HS-27A (cell line): ENCODE measurements at regions not wholly inside any gene's neighbourhood (a gene's known extent, or its start where the extent isn't known, plus 50 kb on each side); places are given as distances from the start of the nearest gene placed in this dataset.

Experiments
- DNase-seq: peaks from one replicate; pipeline ENCODE4 v3.0.0-alpha.2; 2012; ENCODE audit warnings: low read depth, missing footprints

- DNase-seq: no peak
Measured at GRCh38 chr9:108185613-108186012, 670.2 kb downstream of the ACTL7B start.

GRCh38 chr9:108184941-108185340, 670.8 kb downstream of the ACTL7B start:
- DNase-seq: no peak

- no peak for DNase-seq
Measured at GRCh38 chr9:108184009-108184408, 671.8 kb downstream of the ACTL7B start.

- DNase-seq: no peak
Measured at GRCh38 chr9:108182950-108183381, 672.8 kb downstream of the ACTL7B start.

GRCh38 chr9:108182270-108182669, 673.5 kb downstream of the ACTL7B start:
- no peak for DNase-seq

GRCh38 chr9:108181441-108181840, 674.3 kb downstream of the ACTL7B start:
- no peak for DNase-seq

GRCh38 chr9:108180541-108180940, 675.2 kb downstream of the ACTL7B start:
- no peak for DNase-seq

- no peak for DNase-seq
Measured at GRCh38 chr9:108178318-108178717, 677.5 kb downstream of the ACTL7B start.

- DNase-seq: no peak
Measured at GRCh38 chr9:108168236-108168850, 678.8 kb upstream of the KLF4 start.

- DNase-seq: no peak
Measured at GRCh38 chr9:108167136-108167900, 677.7 kb upstream of the KLF4 start.

GRCh38 chr9:108166519-108166918, 677.0 kb upstream of the KLF4 start:
- DNase-seq: no peak

GRCh38 chr9:108163321-108164005, 673.9 kb upstream of the KLF4 start:
- no peak for DNase-seq

GRCh38 chr9:108162664-108163063, 673.1 kb upstream of the KLF4 start:
- peak; percentile 48 for DNase-seq

GRCh38 chr9:108161503-108161902, 671.9 kb upstream of the KLF4 start:
- no peak for DNase-seq

GRCh38 chr9:108160706-108161355, 671.3 kb upstream of the KLF4 start:
- DNase-seq: no peak

GRCh38 chr9:108160039-108160438, 670.5 kb upstream of the KLF4 start:
- DNase-seq: no peak

GRCh38 chr9:108158236-108158995, 668.8 kb upstream of the KLF4 start:
- DNase-seq: no peak

GRCh38 chr9:108156270-108156998, 666.9 kb upstream of the KLF4 start:
- peak; percentile 49 for DNase-seq

- DNase-seq: no peak
Measured at GRCh38 chr9:108153416-108153815, 663.8 kb upstream of the KLF4 start.

- peak; percentile 50 for DNase-seq
Measured at GRCh38 chr9:108150736-108151586, 661.4 kb upstream of the KLF4 start.
